ENCODE measurements at regions not wholly inside any gene's neighbourhood (a gene's known extent, or its start where the extent isn't known, plus 50 kb on each side); places are given as distances from the start of the nearest gene placed in this dataset.
"Not testable (repeated sequence)": the region's sequence is repeated elsewhere in the genome, so short reads cannot be mapped to it uniquely, and the experiment has no call there.

- TF ChIP-seq CTCF (conservative IDR thresholded peaks at IDR 0.05; ENCODE audit: low read depth, low read length): no peak
- no peak overlapping the region for H3K4me3 ChIP-seq (ENCODE audit: low read depth, low read length)
- DNase-seq (ENCODE audit: low read depth): no peak
These were observed 117.6 kb downstream of the ZNF467 start for GRCh38 chr7:149655784-149656183.

GRCh38 chr7:149654588-149654987 lies 118.8 kb downstream of the ZNF467 start:
- DNase-seq (ENCODE audit: low read depth): no peak
- TF ChIP-seq CTCF (conservative IDR thresholded peaks at IDR 0.05; ENCODE audit: low read depth, low read length): no peak
- H3K4me3 ChIP-seq (ENCODE audit: low read depth, low read length): no peak overlapping the region

- DNase-seq (ENCODE audit: low read depth); H3K4me3 ChIP-seq (ENCODE audit: low read depth, low read length): not testable (repeated sequence)
These were observed 123.2 kb downstream of the ZNF467 start for GRCh38 chr7:149650190-149650589.

- no peak for DNase-seq (ENCODE audit: low read depth)
- TF ChIP-seq CTCF (conservative IDR thresholded peaks at IDR 0.05; ENCODE audit: low read depth, low read length): no peak
- H3K4me3 ChIP-seq (ENCODE audit: low read depth, low read length): no peak overlapping the region
These were observed 128.6 kb downstream of the ZNF467 start for GRCh38 chr7:149644754-149645153.

GRCh38 chr7:149642589-149642988 lies 130.8 kb downstream of the ZNF467 start:
- no peak for TF ChIP-seq CTCF (conservative IDR thresholded peaks at IDR 0.05; ENCODE audit: low read depth, low read length)
- DNase-seq (ENCODE audit: low read depth): no peak
- H3K4me3 ChIP-seq (ENCODE audit: low read depth, low read length): no peak overlapping the region

- H3K4me3 ChIP-seq (ENCODE audit: low read depth, low read length): no peak overlapping the region
- no peak for TF ChIP-seq CTCF (conservative IDR thresholded peaks at IDR 0.05; ENCODE audit: low read depth, low read length)
- no peak for DNase-seq (ENCODE audit: low read depth)
These were observed 134.6 kb downstream of the ZNF467 start for GRCh38 chr7:149638566-149639320.

- H3K4me3 ChIP-seq (ENCODE audit: low read depth, low read length): no peak overlapping the region
- no peak for DNase-seq (ENCODE audit: low read depth)
- no peak for TF ChIP-seq CTCF (conservative IDR thresholded peaks at IDR 0.05; ENCODE audit: low read depth, low read length)
These were observed 135.3 kb downstream of the ZNF467 start for GRCh38 chr7:149637911-149638565.

All from epithelial cell of proximal tubule (primary cell).